Suprapubic skin (tissue), 4 donors: ENCODE measurements at regions not wholly inside any gene's neighbourhood (a gene's known extent, or its start where the extent isn't known, plus 50 kb on each side); places are given as distances from the start of the nearest gene placed in this dataset.

Experiments used
- DNase-seq, 2 donors: peaks; one replicate each; pipeline ENCODE4 v3.0.0-alpha.2; 2019; ENCODE audit warnings: low spot score in 2 of 2
- H3K27ac ChIP-seq: fragments of 200-600 bp; sonication (generic); one replicate; pipeline ENCODE4 v1.5.1; 2019
- H3K27me3 ChIP-seq: fragments of 200-600 bp; sonication (generic); one replicate; pipeline ENCODE4 v1.5.1; 2019
- H3K36me3 ChIP-seq: fragments of 200-600 bp; sonication (generic); one replicate; pipeline ENCODE4 v1.5.1; 2019
- H3K4me1 ChIP-seq: fragments of 200-600 bp; sonication (generic); one replicate; pipeline ENCODE4 v1.5.1; 2019
- H3K4me3 ChIP-seq: fragments of 200-600 bp; sonication (generic); one replicate; pipeline ENCODE4 v1.5.1; 2019; ENCODE audit warnings: mild to moderate bottlenecking
- H3K9me3 ChIP-seq: fragments of 200-600 bp; sonication (generic); one replicate; pipeline ENCODE4 v1.5.1; 2019
- CTCF ChIP-seq, 2 donors: fragments of 200-600 bp in 1 of 2; fragments of 450-650 bp in 1 of 2; sonication (generic) in 1 of 2; IDR thresholded peaks; one replicate each; pipeline ENCODE4 v1.5.1; 2016 to 2019; ENCODE audit warnings: antibody characterized with exemption in 2 of 2, mild to moderate bottlenecking in 1 of 2, moderate library complexity in 1 of 2
- EP300 ChIP-seq: sonication (generic); formaldehyde crosslinking; IDR thresholded peaks from one replicate; pipeline ENCODE4 v1.6.1; 2017; ENCODE audit warnings: antibody characterized with exemption
- POLR2A ChIP-seq, 2 donors: fragments of 450-650 bp; IDR thresholded peaks; one replicate each; pipeline ENCODE4 v1.6.1; 2017; ENCODE audit warnings: antibody characterized with exemption in 2 of 2, mild to moderate bottlenecking in 2 of 2, moderate library complexity in 2 of 2
- POLR2AphosphoS5 ChIP-seq, 3 donors: sonication (generic); formaldehyde crosslinking; IDR thresholded peaks; one replicate each; pipeline ENCODE4 v1.6.1; 2017; ENCODE audit warnings: antibody characterized with exemption in 3 of 3
- WGBS: methylation state at CpG from one replicate; pipeline ENCODE4 v1.1.5; 2018; 5-methylcytosine and 5-hydroxymethylcytosine counted together

GRCh38 chr17:77544347-77545110, 403.8 kb downstream of the SEC14L1 start:
- H3K36me3 ChIP-seq: no peaks in the 10 kb centered on the region
- 87% methylated on average over 12 of the region's 13 CpGs for WGBS
- H3K27ac ChIP-seq: no peak overlapping the region
- no peaks in the 10 kb centered on the region for H3K9me3 ChIP-seq
- H3K4me3 ChIP-seq: no peak overlapping the region
- no peak for DNase-seq
- peaks cover 12% of the 10 kb centered on the region for H3K4me1 ChIP-seq
- H3K27me3 ChIP-seq: peaks cover 23% of the 10 kb centered on the region
- TF ChIP-seq POLR2A (IDR thresholded peaks at IDR 0.05) (no peak), CTCF (IDR thresholded peaks at IDR 0.05) (no peak), EP300 (no peak), POLR2AphosphoS5 (IDR thresholded peaks at IDR 0.05) (no peak)

GRCh38 chr17:77546772-77547241, 406.0 kb downstream of the SEC14L1 start:
- DNase-seq: no peak
- Histone ChIP-seq H3K27me3 (peaks cover 4% of the 10 kb centered on the region), H3K27ac (no peak overlapping the region), H3K9me3 (no peaks in the 10 kb centered on the region), H3K4me1 (peaks cover 12% of the 10 kb centered on the region), H3K4me3 (no peak overlapping the region), H3K36me3 (no peaks in the 10 kb centered on the region)
- TF ChIP-seq EP300 (no peak), POLR2A (IDR thresholded peaks at IDR 0.05) (no peak), POLR2AphosphoS5 (IDR thresholded peaks at IDR 0.05) (no peak), CTCF (IDR thresholded peaks at IDR 0.05) (no peak)
- WGBS: 45% methylated on average over 13 of the region's 13 CpGs

- no peaks in the 10 kb centered on the region for H3K4me1 ChIP-seq
- H3K9me3 ChIP-seq: no peaks in the 10 kb centered on the region
- no peak overlapping the region for H3K27ac ChIP-seq
- TF ChIP-seq POLR2AphosphoS5 (IDR thresholded peaks at IDR 0.05): no peak
- DNase-seq: no peak
- no peaks in the 10 kb centered on the region for H3K36me3 ChIP-seq
- no peak overlapping the region for H3K4me3 ChIP-seq
- WGBS: 74% methylated on average over 3 of the region's 5 CpGs
- peaks cover 5% of the 10 kb centered on the region for H3K27me3 ChIP-seq
These were observed 408.2 kb downstream of the SEC14L1 start for GRCh38 chr17:77548967-77549366.

GRCh38 chr17:77549726-77550366, 408.7 kb upstream of the TNRC6C start:
- no peak overlapping the region for H3K27ac ChIP-seq
- H3K36me3 ChIP-seq: no peaks in the 10 kb centered on the region
- no peak overlapping the region for H3K4me3 ChIP-seq
- no peak for DNase-seq
- H3K4me1 ChIP-seq: no peaks in the 10 kb centered on the region
- WGBS: 83% methylated on average over 10 of the region's 10 CpGs
- no peaks in the 10 kb centered on the region for H3K9me3 ChIP-seq
- H3K27me3 ChIP-seq: peaks cover 5% of the 10 kb centered on the region
- TF ChIP-seq CTCF (IDR thresholded peaks at IDR 0.05): no peak
- no peak for TF ChIP-seq POLR2AphosphoS5 (IDR thresholded peaks at IDR 0.05)
- no peak for TF ChIP-seq EP300
- TF ChIP-seq POLR2A (IDR thresholded peaks at IDR 0.05): no peak

- no peak overlapping the region for H3K4me3 ChIP-seq
- TF ChIP-seq POLR2AphosphoS5 (IDR thresholded peaks at IDR 0.05) (no peak), EP300 (no peak), POLR2A (IDR thresholded peaks at IDR 0.05) (no peak), CTCF (IDR thresholded peaks at IDR 0.05) (no peak)
- H3K27me3 ChIP-seq: peaks cover 29% of the 10 kb centered on the region
- no peaks in the 10 kb centered on the region for H3K36me3 ChIP-seq
- no peaks in the 10 kb centered on the region for H3K9me3 ChIP-seq
- no peak for DNase-seq
- no peaks in the 10 kb centered on the region for H3K4me1 ChIP-seq
- 94% methylated on average over 5 of the region's 5 CpGs for WGBS
- no peak overlapping the region for H3K27ac ChIP-seq
These were observed 404.9 kb upstream of the TNRC6C start for GRCh38 chr17:77553459-77554066.
